Hematopoietic multipotent progenitor cell (in vitro differentiated cells): ENCODE measurements at regions not wholly inside any gene's neighbourhood (a gene's known extent, or its start where the extent isn't known, plus 50 kb on each side); places are given as distances from the start of the nearest gene placed in this dataset.
"Not testable (repeated sequence)": the region's sequence is repeated elsewhere in the genome, so short reads cannot be mapped to it uniquely, and the experiment has no call there.

Experiments used
- DNase-seq, 3 donors: peaks; one replicate each; pipeline ENCODE4 v3.0.0-alpha.2; 2011 to 2015; ENCODE audit warnings: low read depth in 2 of 3, low spot score in 2 of 3

DNA sequence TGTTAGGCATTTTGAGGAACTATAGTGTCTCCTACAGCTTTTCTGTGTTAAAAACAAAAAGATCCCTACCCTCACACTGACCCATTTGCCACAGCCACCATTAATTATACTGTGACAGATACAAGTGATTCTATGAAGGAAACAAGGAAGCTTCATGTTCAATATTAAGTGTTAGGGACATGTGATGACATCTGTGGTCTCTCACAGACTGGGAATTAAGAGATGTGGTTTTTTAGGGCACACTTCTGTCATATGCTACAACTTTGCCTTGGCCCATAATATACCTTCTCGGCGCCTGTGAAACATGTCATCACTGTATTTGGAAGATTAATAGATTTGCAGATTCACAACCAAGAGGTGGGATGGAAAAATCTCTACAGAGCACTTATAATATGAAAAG lies 102.9 kb upstream of the TCF21 start:
- no peak for DNase-seq

DNA sequence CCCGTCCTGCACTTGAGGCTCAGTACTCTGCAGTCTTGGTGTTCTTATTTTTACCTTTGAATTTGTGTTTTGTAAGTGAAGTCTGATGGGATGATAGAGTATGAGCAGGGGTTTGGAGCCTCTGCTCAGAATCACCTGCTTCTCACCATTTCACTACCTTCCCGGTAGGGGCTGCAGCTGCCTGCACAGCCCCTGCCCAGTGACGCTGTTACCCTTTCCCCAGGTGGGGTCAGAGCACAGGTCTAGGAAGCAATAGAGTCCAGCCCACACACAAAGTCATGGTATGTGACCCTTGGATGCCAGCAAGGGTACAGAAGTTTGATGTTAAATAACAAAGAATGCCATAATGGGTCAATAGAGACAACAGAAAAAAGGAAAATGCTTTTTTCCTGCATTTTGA lies 101.8 kb upstream of the TCF21 start:
- no peak for DNase-seq

DNA sequence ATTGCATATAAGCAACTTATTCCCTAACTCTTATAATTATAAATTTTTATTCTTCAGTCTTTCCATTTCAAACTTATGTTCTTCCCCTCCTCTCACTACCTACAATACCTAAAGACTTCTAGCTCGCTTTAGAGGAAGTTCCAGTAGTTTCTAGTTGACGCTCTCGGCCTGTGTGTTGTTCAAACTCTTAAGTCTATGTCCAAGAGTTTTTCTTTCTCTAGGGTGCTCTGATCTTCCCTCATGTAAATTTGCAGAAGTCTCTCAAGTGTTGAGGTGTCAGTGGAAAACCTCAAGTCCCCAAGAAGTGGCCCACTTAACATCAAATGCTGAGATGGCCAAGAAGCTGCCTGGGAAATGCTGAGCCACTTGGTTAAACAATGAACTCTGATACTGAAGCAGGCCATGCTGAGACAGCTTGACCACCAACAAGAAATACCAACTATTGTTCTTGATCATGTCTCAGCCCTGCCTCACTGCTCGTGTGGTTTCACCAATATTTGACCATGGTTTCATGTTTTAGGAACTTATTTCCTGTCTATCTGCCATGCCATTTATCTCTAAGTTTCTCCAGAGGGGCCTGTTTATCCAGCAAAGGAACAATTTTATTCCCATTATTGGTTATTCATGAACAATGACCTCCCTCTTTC lies 100.9 kb upstream of the TCF21 start:
- DNase-seq, result no peak

GRCh38 chr6:133788556-133788955 lies 100.4 kb upstream of the TCF21 start:
- no peak for DNase-seq

DNA sequence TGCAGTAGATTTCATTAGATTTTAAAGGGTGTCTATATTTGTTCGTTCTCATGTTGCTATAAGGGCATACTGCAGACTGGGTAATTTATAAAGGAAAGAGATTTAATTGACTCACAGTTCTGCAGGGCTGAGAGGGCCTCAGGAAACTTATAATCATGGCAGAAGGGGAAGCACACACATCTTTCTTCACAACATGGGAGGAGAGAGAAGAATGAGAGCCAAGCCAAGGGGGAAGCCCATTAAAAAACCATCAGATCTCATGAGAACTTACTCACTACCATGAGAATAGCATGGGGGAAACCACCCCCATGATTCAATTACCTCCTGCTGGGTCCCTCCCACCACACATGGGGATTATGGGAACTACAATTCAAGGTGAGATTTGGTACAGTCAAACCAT lies 99.5 kb upstream of the TCF21 start:
- DNase-seq, result not testable (repeated sequence)

DNA sequence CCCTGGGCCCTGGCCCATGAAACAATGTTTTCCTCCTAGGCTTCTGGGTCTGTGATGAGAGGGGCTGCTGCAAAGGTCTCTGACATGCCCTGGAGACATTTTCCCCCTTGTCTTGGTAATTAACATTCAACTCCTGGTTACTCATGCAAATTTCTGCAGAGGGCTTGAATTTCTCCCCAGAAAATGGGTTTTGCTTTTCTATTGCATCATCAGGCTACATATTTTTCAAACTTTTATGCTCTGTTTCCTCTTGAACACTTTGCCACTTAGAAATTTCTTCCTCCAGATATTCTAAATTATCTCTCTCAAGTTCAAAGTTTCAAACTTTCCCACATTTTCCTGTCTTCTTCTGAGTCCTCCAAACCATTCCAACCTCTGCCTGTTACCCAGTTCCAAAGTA lies 98.2 kb upstream of the TCF21 start:
- not testable (repeated sequence) for DNase-seq

DNA sequence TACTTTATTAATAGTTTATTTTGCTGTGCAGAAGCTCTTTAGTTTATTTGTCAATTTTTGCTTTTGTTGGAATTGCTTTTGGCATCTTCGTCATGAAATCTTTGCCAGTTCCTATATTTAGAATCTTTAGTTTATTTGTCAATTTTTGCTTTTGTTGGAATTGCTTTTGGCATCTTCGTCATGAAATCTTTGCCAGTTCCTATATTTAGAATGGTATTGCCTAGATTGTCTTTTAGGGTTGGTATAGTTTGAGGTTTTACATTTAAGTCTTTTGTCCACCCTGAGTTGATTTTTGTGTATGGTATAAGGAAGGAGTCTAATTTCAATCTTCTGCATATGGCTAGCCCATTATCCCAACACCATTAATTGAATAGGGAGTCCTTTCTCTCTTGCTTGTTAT lies 93.9 kb upstream of the TCF21 start:
- DNase-seq, result not testable (repeated sequence)

DNA sequence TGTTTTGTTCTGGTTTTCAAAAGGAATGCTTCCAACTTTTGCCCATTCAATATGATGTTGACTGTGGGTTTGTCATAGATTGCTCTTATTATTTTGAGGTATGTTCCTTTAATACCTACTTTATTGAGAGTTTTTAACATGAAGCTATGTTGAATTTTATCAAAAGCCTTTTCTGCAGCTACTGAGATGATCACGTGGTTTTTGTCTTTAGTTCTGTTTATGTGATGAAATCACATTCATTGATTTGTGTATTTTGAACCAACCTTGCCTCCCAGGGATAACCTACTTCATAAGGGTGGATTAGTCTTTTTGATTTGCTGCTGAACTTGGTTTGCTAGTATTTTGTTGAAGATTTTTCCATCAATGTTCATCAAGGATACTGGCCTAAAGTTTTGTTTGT lies 92.7 kb upstream of the TCF21 start:
- no peak for DNase-seq

GRCh38 chr6:133799043-133799442 lies 89.9 kb upstream of the TCF21 start:
- DNase-seq, result no peak

- no peak for DNase-seq
Observed at GRCh38 chr6:133802861-133803260, 86.1 kb upstream of the TCF21 start.

DNA sequence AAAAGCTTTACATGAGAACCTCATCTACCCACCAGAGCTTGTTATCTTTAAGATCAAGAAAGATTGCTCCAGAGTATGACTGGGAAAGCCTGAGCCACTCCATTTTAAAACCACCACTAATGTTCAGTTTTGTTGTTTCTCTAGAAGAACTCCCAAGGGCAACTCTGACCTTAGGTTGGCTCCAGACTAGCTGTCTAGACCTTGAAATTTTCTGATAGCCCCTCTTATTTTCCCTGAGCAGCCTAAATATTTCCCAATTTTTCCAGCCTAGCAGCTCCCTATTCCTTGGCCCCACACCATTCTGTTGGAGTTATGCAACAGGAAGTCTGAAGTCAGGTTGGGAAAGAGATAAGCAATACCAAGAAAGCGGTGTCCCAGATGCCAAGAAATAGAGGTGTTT lies 84.6 kb upstream of the TCF21 start:
- no peak for DNase-seq

GRCh38 chr6:133805876-133806275 lies 83.0 kb upstream of the TCF21 start:
- no peak for DNase-seq

DNA sequence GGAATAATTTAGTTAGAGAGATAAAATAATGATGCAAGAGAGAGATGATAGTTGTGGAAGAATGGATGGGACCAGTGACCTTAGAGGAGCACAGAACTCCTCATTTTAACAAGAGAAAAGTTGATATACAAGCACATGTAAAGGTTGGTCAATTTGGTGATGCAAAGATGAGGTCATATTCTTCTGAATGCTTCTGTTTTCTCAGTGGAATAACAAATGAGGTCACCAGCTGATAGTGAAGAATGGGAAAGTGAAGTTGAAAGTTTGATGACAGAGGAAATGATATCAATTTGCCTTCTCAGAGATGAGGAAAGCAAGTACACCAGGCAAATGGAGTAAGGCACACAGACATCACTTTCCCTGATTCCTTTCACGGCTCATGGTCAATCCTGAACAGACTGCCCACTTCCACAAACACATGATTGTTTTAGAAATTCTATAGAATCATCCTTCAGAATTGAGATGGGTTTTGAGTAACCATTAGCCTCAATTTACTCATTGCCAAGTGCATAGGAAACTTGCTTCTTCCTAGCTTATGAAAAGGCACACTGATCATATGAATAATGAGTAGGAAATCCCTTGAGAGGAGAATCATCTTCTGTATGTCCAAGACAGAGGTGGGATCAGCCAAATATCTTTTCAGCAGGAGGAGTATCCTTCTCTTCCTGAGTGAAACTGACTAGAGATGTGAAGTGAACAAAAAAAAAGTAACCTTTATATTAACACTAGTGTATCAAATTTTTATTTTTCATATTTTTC lies 82.4 kb upstream of the TCF21 start:
- DNase-seq, result no peak

DNA sequence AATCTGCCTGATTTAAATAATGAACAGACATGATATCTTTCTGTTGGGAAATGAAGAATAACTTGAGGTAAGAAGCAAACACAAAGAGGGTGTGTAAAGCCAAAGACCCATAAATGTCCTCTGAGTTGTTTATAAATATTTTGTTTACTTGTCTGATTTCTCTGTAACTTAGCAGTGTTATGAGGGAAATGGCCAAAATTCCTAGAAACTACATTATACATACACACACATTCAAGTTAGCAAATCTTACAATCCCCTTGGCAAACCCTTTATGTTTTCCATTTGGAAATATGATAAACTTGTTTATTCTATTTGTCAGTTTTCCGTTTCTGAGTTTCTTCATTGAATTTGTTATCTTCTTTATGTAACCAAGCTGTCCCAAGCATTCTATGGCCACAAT lies 81.4 kb upstream of the TCF21 start:
- no peak for DNase-seq

- DNase-seq, result no peak
Observed at GRCh38 chr6:133809406-133809805, 79.5 kb upstream of the TCF21 start.

DNA sequence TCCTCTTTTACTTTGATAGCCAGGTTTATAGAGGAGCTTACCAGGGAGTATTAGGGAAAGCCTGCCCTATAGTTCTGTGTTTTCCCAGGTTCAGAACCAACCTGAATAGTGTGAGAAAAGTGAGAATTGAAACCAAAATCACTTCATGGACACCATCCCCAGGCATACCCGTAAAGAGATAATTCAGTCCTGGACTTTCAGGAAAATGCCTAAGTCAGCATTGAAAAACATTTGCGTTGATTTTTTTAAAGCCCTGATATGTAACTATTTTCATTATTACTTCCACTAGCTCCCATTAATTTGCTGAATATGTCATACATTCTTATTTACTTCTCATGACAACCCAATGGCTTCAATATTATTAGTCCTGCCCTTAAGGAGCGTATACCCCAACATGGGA lies 77.4 kb upstream of the TCF21 start:
- no peak for DNase-seq

GRCh38 chr6:133812446-133812845 lies 76.5 kb upstream of the TCF21 start:
- not testable (repeated sequence) for DNase-seq

GRCh38 chr6:133814238-133814637 lies 74.7 kb upstream of the TCF21 start:
- no peak for DNase-seq

DNA sequence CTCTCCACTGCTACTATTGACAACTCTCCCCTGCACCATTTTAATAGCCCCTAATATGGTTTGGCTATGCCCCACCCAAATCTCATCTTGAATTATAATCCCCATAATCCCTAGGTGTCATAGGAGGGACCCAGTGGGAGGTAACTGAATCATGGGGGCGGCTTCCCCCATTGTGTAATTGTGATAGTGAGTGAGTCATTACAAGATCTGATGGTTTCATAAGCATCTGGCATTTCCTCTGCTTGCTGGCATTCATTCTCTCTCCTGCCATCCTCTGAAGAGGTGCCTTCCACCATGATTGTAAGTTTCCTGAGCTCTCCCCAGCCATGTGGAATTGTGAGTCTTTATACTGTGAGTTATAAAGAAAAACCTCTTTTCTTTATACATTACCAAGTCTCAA lies 74.1 kb upstream of the TCF21 start:
- no peak for DNase-seq

GRCh38 chr6:133815313-133815712 lies 73.6 kb upstream of the TCF21 start:
- no peak for DNase-seq

GRCh38 chr6:133816171-133816570 lies 72.7 kb upstream of the TCF21 start:
- DNase-seq, result no peak

DNA sequence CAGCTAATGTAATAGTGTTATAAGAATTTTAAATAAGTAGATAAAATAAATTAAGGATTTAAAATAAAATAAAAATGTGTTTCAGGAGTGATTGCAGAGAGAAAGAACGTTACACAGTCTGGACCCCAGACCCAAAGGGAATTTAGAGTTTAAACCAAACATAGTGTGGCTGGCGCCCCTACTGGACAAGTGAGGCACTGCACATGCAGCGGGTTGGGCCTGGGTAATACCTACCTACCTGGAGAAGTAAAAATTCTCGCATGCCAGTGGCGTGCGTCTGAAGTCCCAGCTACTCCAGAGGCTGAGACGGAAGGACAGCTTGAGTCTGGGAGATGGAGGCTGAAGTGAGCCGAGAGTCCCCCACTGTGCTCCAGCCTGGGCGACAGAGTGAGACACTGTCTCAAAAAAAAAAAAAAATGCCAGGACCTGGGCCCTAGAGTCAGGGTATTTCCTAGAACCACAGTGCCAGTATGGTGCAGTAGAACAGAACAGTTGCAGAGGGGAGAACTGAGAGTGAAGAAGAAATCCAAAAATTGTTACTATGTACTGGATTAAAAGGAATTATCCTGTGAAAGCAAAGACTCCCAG lies 71.4 kb upstream of the TCF21 start:
- peak in 2 of 3 donors; percentile 4 to 36 for DNase-seq
